H1 (cell line): ENCODE measurements at regions not wholly inside any gene's neighbourhood (a gene's known extent, or its start where the extent isn't known, plus 50 kb on each side); places are given as distances from the start of the nearest gene placed in this dataset.

ENCODE experiments used
- CTCF ChIA-PET: fragments of 300-600 bp; sonication (Branson Sonifier 250); formaldehyde crosslinking; loops from one replicate; lab custom pipeline; 2021; ENCODE audit not compliant: partially characterized antibody; lab: Charles Lee
- POLR2A ChIA-PET: fragments of 300-600 bp; sonication (Branson Sonifier 250); formaldehyde crosslinking; loops from one replicate; lab custom pipeline; 2021; ENCODE audit warnings: inconsistent platforms; ENCODE audit not compliant: partially characterized antibody; lab: Charles Lee
- DNase-seq, 2 experiments: peaks; one replicate each; pipeline versions ENCODE4 v3.0.0 to v3.0.0-alpha.2; 2010 to 2022; ENCODE audit warnings: low spot score in 2 of 2, low read depth in 1 of 2, mixed read lengths in 1 of 2
- FAIRE-seq: peaks from 2 replicates; lab custom pipeline; 2011; peaks lifted over from hg19 to GRCh38; lab: Jason Lieb, UNC
- H2AFZ ChIP-seq: 2 replicates; pipeline ENCODE4 v1.8.1; 2012; ENCODE audit warnings: low read length, inconsistent platforms
- H2AK5ac ChIP-seq: 2 replicates; pipeline ENCODE4 v1.6.1; 2013; ENCODE audit warnings: low read depth, low read length
- H2BK120ac ChIP-seq: replicated peaks from 2 replicates; pipeline ENCODE3; 2013; ENCODE audit warnings: low read depth, low read length, inconsistent platforms
- H2BK12ac ChIP-seq: 2 replicates; pipeline ENCODE4 v1.6.1; 2013; ENCODE audit warnings: low read depth, low read length
- H2BK15ac ChIP-seq: 2 replicates; pipeline ENCODE4 v1.6.1; 2013; ENCODE audit warnings: low read length
- H2BK20ac ChIP-seq: 2 replicates; pipeline ENCODE4 v1.6.1; 2013; ENCODE audit warnings: low read length
- H2BK5ac ChIP-seq: 2 replicates; pipeline ENCODE4 v1.6.1; 2013; ENCODE audit warnings: low read depth, low read length
- H3K14ac ChIP-seq: 2 replicates; pipeline ENCODE4 v1.6.1; 2013; ENCODE audit warnings: inconsistent platforms; ENCODE audit not compliant: insufficient read length
- H3K18ac ChIP-seq: 2 replicates; pipeline ENCODE4 v1.6.1; 2013; ENCODE audit warnings: low read length; ENCODE audit errors: extremely low read depth
- H3K23ac ChIP-seq: 2 replicates; pipeline ENCODE4 v1.6.1; 2013; ENCODE audit warnings: inconsistent platforms; ENCODE audit not compliant: insufficient read length
- H3K23me2 ChIP-seq: 2 replicates; pipeline ENCODE4 v1.6.1; 2013; ENCODE audit warnings: low read depth, low read length
- H3K27ac ChIP-seq: 2 replicates; pipeline ENCODE4 v1.6.1; 2011; ENCODE audit warnings: low read depth, low read length, inconsistent platforms
- H3K27me3 ChIP-seq, 4 experiments: replicated peaks in 1 of 4; 1 replicate in 1 of 4; 2 replicates in 3 of 4; pipeline versions ENCODE4 v1.6.1 to v1.8.1; 2011 to 2013; ENCODE audit warnings: low read length in 3 of 4, mild to moderate bottlenecking in 3 of 4, inconsistent platforms in 2 of 4, mixed read lengths in 2 of 4, moderate library complexity in 1 of 4; ENCODE audit not compliant: control insufficient read depth in 3 of 4, insufficient read depth in 3 of 4; ENCODE audit errors: extremely low read depth in 1 of 4
- H3K36me3 ChIP-seq, 4 experiments: 2 replicates each; pipeline versions ENCODE4 v1.6.1 to v1.8.1; 2011 to 2013; ENCODE audit warnings: mild to moderate bottlenecking in 4 of 4, low read length in 3 of 4, moderate library complexity in 2 of 4, control low read depth in 1 of 4, inconsistent platforms in 1 of 4; ENCODE audit not compliant: insufficient read depth in 4 of 4, control insufficient read depth in 2 of 4
- H3K4ac ChIP-seq: replicated peaks from 2 replicates; pipeline ENCODE3; 2013; ENCODE audit warnings: low read length, low read depth, mixed read lengths, inconsistent platforms; ENCODE audit not compliant: insufficient read length
- H3K4me1 ChIP-seq, 4 experiments: replicated peaks in 1 of 4; 1 replicate in 1 of 4; 2 replicates in 3 of 4; pipeline versions ENCODE4 v1.6.1 to v1.8.1; 2011 to 2013; ENCODE audit warnings: low read length in 3 of 4, inconsistent platforms in 2 of 4, mixed read lengths in 1 of 4; ENCODE audit not compliant: insufficient read depth in 4 of 4, control insufficient read depth in 3 of 4
- H3K4me2 ChIP-seq, 2 experiments: 2 replicates each; pipeline versions ENCODE4 v1.6.1 to v1.8.1; 2011 to 2013; ENCODE audit warnings: low read depth in 2 of 2, low read length in 2 of 2, control low read depth in 1 of 2, inconsistent platforms in 1 of 2, mild to moderate bottlenecking in 1 of 2; ENCODE audit not compliant: insufficient read depth in 1 of 2
- H3K4me3 ChIP-seq, 4 experiments: fragments of 200-600, 300-600 bp in 1 of 4; sonication (generic), shearing (Covaris generic), sonication (Bioruptor Twin) in 1 of 4; 2 replicates each; pipeline versions ENCODE4 v1.5.1 to v1.8.1; 2011 to 2016; ENCODE audit warnings: low read length in 4 of 4, low read depth in 3 of 4, control low read depth in 2 of 4, inconsistent platforms in 2 of 4, mild to moderate bottlenecking in 2 of 4, mixed read lengths in 1 of 4, moderate library complexity in 1 of 4; ENCODE audit not compliant: insufficient read depth in 2 of 4; ENCODE audit errors: extremely low read depth in 1 of 4
- H3K56ac ChIP-seq: replicated peaks from 2 replicates; pipeline ENCODE3; 2013; ENCODE audit warnings: low read depth, mild to moderate bottlenecking, mixed read lengths, low read length, inconsistent platforms; ENCODE audit not compliant: insufficient read length
- H3K79me1 ChIP-seq: 2 replicates; pipeline ENCODE4 v1.6.1; 2013; ENCODE audit warnings: low read depth, low read length, control low read depth
- H3K79me2 ChIP-seq, 2 experiments: 2 replicates each; pipeline versions ENCODE4 v1.6.1 to v1.8.1; 2012 to 2013; ENCODE audit warnings: low read length in 2 of 2, mild to moderate bottlenecking in 2 of 2, inconsistent platforms in 1 of 2; ENCODE audit not compliant: insufficient read depth in 2 of 2, control insufficient read depth in 1 of 2
- H3K9ac ChIP-seq, 4 experiments: replicated peaks in 1 of 4; 1 replicate in 1 of 4; 2 replicates in 3 of 4; pipeline versions ENCODE4 v1.6.1 to v1.8.1; 2011 to 2013; ENCODE audit warnings: low read depth in 3 of 4, low read length in 3 of 4, control low read depth in 2 of 4, mild to moderate bottlenecking in 2 of 4, moderate library complexity in 2 of 4, inconsistent platforms in 1 of 4; ENCODE audit errors: extremely low read depth in 1 of 4
- H3K9me3 ChIP-seq, 2 experiments: 2 replicates each; pipeline versions ENCODE4 v1.6.1 to v1.8.1; 2012 to 2013; ENCODE audit warnings: mild to moderate bottlenecking in 2 of 2, moderate library complexity in 2 of 2, control low read depth in 1 of 2, inconsistent platforms in 1 of 2, low read depth in 1 of 2, low read length in 1 of 2, mixed read lengths in 1 of 2; ENCODE audit not compliant: insufficient read depth in 2 of 2
- H4K20me1 ChIP-seq, 2 experiments: replicated peaks in 1 of 2; 2 replicates each; pipeline versions ENCODE3 to v1.8.1; 2011 to 2013; ENCODE audit warnings: inconsistent platforms in 2 of 2, low read length in 2 of 2, mild to moderate bottlenecking in 1 of 2; ENCODE audit not compliant: insufficient read depth in 2 of 2, control insufficient read depth in 1 of 2
- H4K5ac ChIP-seq: 2 replicates; pipeline ENCODE4 v1.6.1; 2013; ENCODE audit warnings: low read length, low read depth, mixed read lengths, inconsistent platforms; ENCODE audit not compliant: insufficient read length
- H4K8ac ChIP-seq: 2 replicates; pipeline ENCODE4 v1.8.0; 2013; ENCODE audit warnings: mild to moderate bottlenecking, moderate library complexity, low read length, inconsistent platforms; ENCODE audit not compliant: insufficient read depth; ENCODE audit errors: extremely low read depth
- H4K91ac ChIP-seq: replicated peaks from 2 replicates; pipeline ENCODE3; 2013; ENCODE audit warnings: low read length, mixed read lengths, inconsistent platforms; ENCODE audit not compliant: insufficient read length
- ATF3 ChIP-seq: IDR thresholded peaks from 2 replicates; pipeline ENCODE4 v1.6.1; 2011; ENCODE audit warnings: low read depth, mild to moderate bottlenecking, low read length; ENCODE audit not compliant: insufficient read depth
- CEBPB ChIP-seq: IDR thresholded peaks from 2 replicates; pipeline ENCODE4 v1.6.1; 2012; ENCODE audit warnings: low read depth, low read length
- EGR1 ChIP-seq: IDR thresholded peaks from 2 replicates; pipeline ENCODE4 v1.6.1; 2011; ENCODE audit warnings: low read depth, low read length, borderline replicate concordance
- GABPA ChIP-seq: IDR thresholded peaks from 2 replicates; pipeline ENCODE4 v1.6.1; 2011; ENCODE audit warnings: mild to moderate bottlenecking, low read length, moderate library complexity, borderline replicate concordance; ENCODE audit not compliant: insufficient read depth
- KDM5A ChIP-seq: fragments of 200-600 bp; IDR thresholded peaks from 2 replicates; pipeline ENCODE4 v1.7.1; 2012; ENCODE audit warnings: mild to moderate bottlenecking, low read length, inconsistent platforms, mixed read lengths
- POLR2A ChIP-seq, 2 experiments: IDR thresholded peaks; 1 replicate in 1 of 2; 2 replicates in 1 of 2; pipeline ENCODE4 v1.6.1; 2011; ENCODE audit warnings: low read depth in 2 of 2, low read length in 2 of 2, mild to moderate bottlenecking in 2 of 2; ENCODE audit errors: control extremely low read depth in 1 of 2
- RNF2 ChIP-seq: fragments of 200-900, 300-1000 bp; sonication (generic); IDR thresholded peaks from 2 replicates; pipeline ENCODE4 v1.7.1; 2016; ENCODE audit warnings: borderline replicate concordance, low read depth, mild to moderate bottlenecking, antibody characterized with exemption, low read length; ENCODE audit not compliant: poor library complexity, severe bottlenecking; ENCODE audit errors: missing control alignments
- TAF7 ChIP-seq: optimal IDR thresholded peaks from 2 replicates; pipeline ENCODE3; 2011; ENCODE audit warnings: low read depth, mild to moderate bottlenecking, inconsistent platforms, low read length, moderate library complexity, borderline replicate concordance
- TCF12 ChIP-seq: IDR thresholded peaks from 2 replicates; pipeline ENCODE4 v1.6.1; 2011; ENCODE audit warnings: low read depth, mild to moderate bottlenecking, low read length
- TEAD4 ChIP-seq: IDR thresholded peaks from 2 replicates; pipeline ENCODE4 v1.6.1; 2012; ENCODE audit warnings: low read depth, low read length, inconsistent platforms, mixed read lengths
- WGBS, 2 experiments: shearing (Covaris generic) in 1 of 2; methylation state at CpG; one replicate each; pipeline versions ENCODE4 v1.1.6 to v1.1.7; 2013 to 2015; ENCODE audit warnings: low lambda C conversion rate in 2 of 2, mixed read lengths in 2 of 2, inconsistent platforms in 1 of 2, low coverage in 1 of 2, missing lambda C conversion rate in 1 of 2; ENCODE audit not compliant: insufficient replicate concordance in 2 of 2, insufficient coverage in 1 of 2, insufficient read length in 1 of 2; ENCODE audit errors: extremely low coverage in 1 of 2, missing lambda C conversion rate in 1 of 2; 5-methylcytosine and 5-hydroxymethylcytosine counted together

- POLR2A ChIA-PET = interaction anchor here (1.1 to 1.3 kb wide), 2 partner anchors 9 to 389 kb away, joined by 3 read pairs; no protein-coding TSS in a partner anchor
- no peak for FAIRE-seq
- TF ChIP-seq ATF3 = no peak
- TF ChIP-seq EGR1 = no peak
- peak; percentile 65; the same call in 1 of the 2 replicates for TF ChIP-seq CEBPB
- TF ChIP-seq TEAD4 = no peak
- no peak for TF ChIP-seq RNF2
- no peak for TF ChIP-seq POLR2A (IDR thresholded peaks at IDR 0.05; ENCODE audit: control extremely low read depth in 1 of 2, low read depth in 2 of 2, low read length in 2 of 2)
- TF ChIP-seq TAF7 = no peak
- no peak for TF ChIP-seq TCF12
- no peak for TF ChIP-seq GABPA
- TF ChIP-seq KDM5A = no peak
Observed at GRCh38 chr6:6856538-6857523, 250.9 kb upstream of the RREB1 start.

More at GRCh38 chr6:6856538-6857523, 250.9 kb upstream of the RREB1 start:
- Histone ChIP-seq H3K4me3 (peak overlapping the region in 2 of 4 experiments; percentile 9 to 16; a peak in 1 of 8 replicates), H4K5ac (no peak overlapping the region), H3K18ac (peak overlapping the region; percentile 83), H4K20me1 (no peaks in the 10 kb centered on the region), H3K79me1 (no peaks in the 10 kb centered on the region; the same call in 1 of the 2 replicates), H3K4me1 (peaks cover 6 to 14% (median 11%) of the 10 kb centered on the region in 4 experiments), H3K56ac (no peak overlapping the region), H3K27ac (no peak overlapping the region), H4K8ac (peak overlapping the region; percentile 59), H2BK12ac (peak overlapping the region; percentile 93; the same call in 1 of the 2 replicates), H4K91ac (peak overlapping the region; percentile 61), H3K4ac (peak overlapping the region; percentile 40), H3K27me3 (no peaks in the 10 kb centered on the region; a peak in 1 of 7 replicates), H3K9ac (no peak overlapping the region; a peak in 1 of 7 replicates), H3K79me2 (no peaks in the 10 kb centered on the region), H2BK20ac (peak overlapping the region; percentile 92; the same call in 1 of the 2 replicates), H3K36me3 (no peaks in the 10 kb centered on the region), H3K23me2 (no peaks in the 10 kb centered on the region; the same call in 1 of the 2 replicates), H2BK120ac (peak overlapping the region; percentile 59), H3K9me3 (no peaks in the 10 kb centered on the region), H2AK5ac (0 out of 2 replicates have a peak overlapping the region, but pooled peaks have one; percentile 8), H3K4me2 (peak overlapping the region; percentile 50 to 52), H2BK15ac (0 out of 2 replicates have a peak overlapping the region, but pooled peaks have one; percentile 53), H3K14ac (no peak overlapping the region), H2BK5ac (peak overlapping the region; percentile 72; the same call in 1 of the 2 replicates), H2AFZ (peak overlapping the region; percentile 83), H3K23ac (no peak overlapping the region)
- peak in 1 of 2 experiments; percentile 55 for DNase-seq
- CTCF ChIA-PET = interaction anchor here (0.8 to 1.5 kb wide), 5 partner anchors 13 to 162 kb away, joined by 3 to 4 read pairs (median 3); no protein-coding TSS in a partner anchor
- 56% methylated on average over 23 of the region's 23 CpGs; no CpG with 5 or more reads in 1 of the 2 experiments for WGBS, 2 experiments
